GM21529 (cell line): ENCODE measurements at regions not wholly inside any gene's neighbourhood (a gene's known extent, or its start where the extent isn't known, plus 50 kb on each side); places are given as distances from the start of the nearest gene placed in this dataset.

Source experiments
- ATAC-seq: cut with Tn5 transposase; IDR thresholded peaks from one replicate; pipeline ENCODE4 v1.9.1; 2021; ENCODE audit not compliant: unreplicated experiment

GRCh38 chr18:45373286-45373880 is 241.9 kb upstream of the SLC14A2 start:
- ATAC-seq, result no peak

DNA sequence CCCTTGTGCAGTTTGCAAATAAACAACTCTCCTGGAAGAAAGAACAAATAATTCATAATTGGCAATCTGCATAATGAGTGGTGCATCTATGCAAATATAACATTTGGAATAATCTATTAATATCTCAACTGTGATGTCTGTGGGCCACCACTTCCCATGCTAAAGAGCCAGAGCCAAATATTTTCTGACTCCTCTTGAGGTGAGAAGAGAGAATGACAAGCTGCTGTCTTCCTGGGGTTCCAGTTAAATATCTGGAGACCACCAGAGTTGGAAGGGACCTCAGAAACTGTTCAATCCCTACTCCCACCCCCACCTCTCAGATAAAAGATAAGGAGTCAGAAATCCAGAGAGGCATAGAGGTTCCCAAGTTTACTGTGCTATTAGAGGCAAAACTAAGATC is 241.0 kb upstream of the SLC14A2 start:
- ATAC-seq, result no peak

DNA sequence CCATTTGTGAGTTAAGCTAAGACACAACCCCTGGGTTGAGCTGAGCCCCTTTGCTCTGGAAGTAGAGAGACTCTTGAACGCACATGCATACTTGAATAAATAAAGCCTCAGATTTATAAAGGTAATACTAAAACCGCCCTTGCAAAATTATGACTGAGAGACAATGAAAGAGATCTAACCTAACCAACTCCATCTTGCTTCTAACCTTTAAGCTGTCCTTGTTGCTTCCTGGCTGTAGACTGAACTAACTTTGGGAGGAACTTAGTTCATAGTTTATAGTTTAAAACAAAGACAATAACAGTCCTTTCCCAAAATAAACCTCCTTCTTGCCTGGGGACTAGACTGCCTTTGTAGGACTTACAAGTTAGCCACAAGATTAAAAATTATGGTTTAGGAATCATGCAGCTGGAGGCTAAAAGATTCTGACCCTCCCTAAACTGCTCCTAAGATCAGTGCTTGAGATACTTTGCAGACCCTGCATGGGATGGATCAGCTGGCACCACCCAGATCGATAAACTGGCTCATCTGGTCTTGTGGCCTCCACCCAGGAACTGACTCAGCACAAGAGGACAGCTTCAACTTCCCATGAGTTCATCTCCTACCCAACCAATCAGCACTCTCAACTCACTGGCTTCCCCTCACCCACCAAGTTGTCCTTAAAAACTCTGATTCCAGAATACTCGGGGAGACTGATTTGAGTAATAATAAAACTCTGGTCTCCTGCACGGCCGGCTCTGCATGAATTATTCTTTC is 240.2 kb upstream of the SLC14A2 start:
- no peak for ATAC-seq

- no peak for ATAC-seq
These were observed 239.1 kb upstream of the SLC14A2 start for GRCh38 chr18:45376193-45376592.

DNA sequence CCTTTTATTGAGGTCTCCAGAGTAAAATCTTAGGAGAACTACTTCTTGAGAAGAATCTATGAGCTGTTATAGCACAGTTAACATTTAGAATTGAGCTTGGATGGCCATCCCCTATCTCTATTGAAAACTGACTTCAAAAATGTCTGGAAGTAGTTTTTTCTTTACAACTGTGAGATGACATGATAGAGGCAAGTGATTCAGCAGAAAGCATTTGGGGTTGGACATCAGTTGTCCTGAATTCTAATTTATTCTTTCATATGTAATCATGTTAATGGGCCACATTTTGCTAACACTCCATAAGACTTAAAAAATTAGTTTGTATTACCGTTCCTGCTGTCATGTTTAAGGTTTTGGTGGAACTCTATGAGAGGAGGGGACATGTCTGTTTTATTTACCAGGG is 237.0 kb upstream of the SLC14A2 start:
- ATAC-seq, result no peak

GRCh38 chr18:45378933-45379332 is 236.3 kb upstream of the SLC14A2 start:
- no peak for ATAC-seq

- ATAC-seq, result peak; percentile 72
These were observed 235.4 kb upstream of the SLC14A2 start for GRCh38 chr18:45379903-45380302.

GRCh38 chr18:45381282-45381681 is 234.0 kb upstream of the SLC14A2 start:
- ATAC-seq, result no peak

GRCh38 chr18:45383228-45383627 is 232.0 kb upstream of the SLC14A2 start:
- no peak for ATAC-seq

- peak; percentile 60 for ATAC-seq
These were observed 230.9 kb upstream of the SLC14A2 start for GRCh38 chr18:45384137-45384961.

GRCh38 chr18:45384962-45385315 is 230.3 kb upstream of the SLC14A2 start:
- ATAC-seq, result no peak

GRCh38 chr18:45386041-45386655 is 229.1 kb upstream of the SLC14A2 start:
- no peak for ATAC-seq

- no peak for ATAC-seq
These were observed 228.0 kb upstream of the SLC14A2 start for GRCh38 chr18:45387229-45387628.

DNA sequence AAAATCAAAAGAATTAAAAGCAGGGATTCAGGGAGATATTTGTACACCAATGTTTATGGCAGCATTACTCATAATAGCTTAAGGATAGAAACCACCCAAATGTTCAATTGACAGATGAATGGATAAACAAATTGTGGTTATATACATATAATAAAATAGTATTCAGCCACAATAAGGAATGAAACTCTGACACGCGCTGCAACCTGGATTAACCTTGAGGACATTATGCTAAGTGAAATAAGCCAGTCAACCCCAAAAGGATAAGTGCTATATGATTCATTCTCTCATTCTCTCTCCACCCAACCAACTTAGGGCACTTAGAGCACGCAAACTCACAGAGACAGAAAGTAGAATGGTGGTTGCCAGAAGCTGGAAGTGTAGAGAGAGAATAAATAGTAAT is 216.8 kb upstream of the SLC14A2 start:
- ATAC-seq, result no peak

GRCh38 chr18:45399146-45399545 is 216.1 kb upstream of the SLC14A2 start:
- ATAC-seq, result no peak

DNA sequence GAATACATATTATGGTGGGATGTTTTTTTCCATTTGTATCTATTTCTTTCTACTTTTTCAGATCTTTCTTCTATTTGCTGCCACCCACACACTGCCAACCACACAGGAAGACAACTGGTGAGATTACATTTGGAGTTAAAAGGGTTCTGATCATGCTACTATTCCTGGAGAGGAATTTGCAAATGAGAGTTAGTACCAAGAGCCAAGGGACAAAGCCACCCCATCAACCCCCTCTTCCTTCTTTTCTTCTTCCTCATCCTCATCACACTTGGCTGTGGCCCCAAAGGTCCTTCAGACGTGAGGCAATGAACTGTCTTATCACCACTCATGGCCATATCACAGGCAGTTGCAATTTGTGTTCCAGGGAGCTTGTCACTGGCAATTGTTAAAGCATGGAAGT is 215.6 kb upstream of the SLC14A2 start:
- ATAC-seq, result no peak

DNA sequence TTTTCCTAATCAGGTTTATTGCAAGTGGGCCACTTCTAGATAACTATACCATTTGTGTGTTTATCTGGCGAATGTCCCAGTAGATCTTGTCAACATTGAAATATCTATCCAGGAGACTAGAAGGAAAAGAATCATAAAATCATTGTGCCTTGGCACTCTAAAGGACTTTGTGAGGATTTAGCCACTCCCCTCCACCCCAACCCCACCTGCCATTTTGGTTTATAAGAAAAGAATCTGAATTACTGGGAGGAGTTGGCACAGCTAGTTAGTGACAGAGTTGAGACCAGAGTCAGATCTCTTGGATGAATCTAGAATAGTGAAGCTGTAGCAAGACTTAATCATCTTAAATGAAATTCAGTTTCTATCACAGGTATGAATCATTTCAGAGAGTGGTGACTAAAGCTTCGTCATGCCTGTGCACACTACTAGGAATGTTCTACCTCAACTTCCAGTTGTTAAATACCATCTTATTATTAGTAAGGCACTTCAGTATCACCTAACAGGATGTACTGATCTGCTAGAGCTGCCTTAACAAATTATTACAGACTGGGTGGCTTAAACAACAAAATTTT is 212.7 kb upstream of the SLC14A2 start:
- no peak for ATAC-seq

DNA sequence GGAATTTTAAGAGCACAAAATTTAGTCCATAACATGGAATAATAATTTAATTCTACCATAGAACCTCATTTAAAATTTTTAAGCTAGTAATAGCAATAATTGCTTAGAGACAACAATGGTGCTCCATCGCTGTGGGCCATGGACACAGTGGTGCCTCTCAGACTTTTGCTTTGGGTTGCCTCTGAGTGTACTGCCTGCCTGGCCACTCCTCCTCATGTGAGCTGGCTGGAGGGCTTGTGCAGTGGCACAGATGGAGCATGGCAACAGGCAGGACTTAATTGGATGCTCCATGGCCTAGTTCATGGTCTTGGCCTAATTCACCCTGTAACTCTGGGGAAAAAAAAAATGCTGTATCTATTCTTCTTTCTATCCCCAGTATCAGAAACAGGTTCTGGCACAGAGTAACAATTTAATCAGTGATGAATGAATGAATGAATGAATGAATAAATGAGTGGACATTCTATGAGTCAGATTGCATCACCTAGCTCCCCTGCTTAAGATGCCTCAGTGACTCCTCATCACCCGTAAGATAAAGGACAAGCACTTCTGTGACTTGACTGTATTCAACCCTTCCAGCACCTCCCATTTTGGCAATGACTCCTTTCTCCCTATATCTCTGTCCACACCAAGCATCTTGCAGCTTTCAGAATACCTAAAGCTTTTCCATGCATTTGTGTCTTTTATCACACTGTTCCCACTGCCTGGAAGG is 211.8 kb upstream of the SLC14A2 start:
- no peak for ATAC-seq

- no peak for ATAC-seq
These were observed 207.1 kb upstream of the SLC14A2 start for GRCh38 chr18:45408218-45408617.

GRCh38 chr18:45409971-45410370 is 205.3 kb upstream of the SLC14A2 start:
- ATAC-seq, result no peak

DNA sequence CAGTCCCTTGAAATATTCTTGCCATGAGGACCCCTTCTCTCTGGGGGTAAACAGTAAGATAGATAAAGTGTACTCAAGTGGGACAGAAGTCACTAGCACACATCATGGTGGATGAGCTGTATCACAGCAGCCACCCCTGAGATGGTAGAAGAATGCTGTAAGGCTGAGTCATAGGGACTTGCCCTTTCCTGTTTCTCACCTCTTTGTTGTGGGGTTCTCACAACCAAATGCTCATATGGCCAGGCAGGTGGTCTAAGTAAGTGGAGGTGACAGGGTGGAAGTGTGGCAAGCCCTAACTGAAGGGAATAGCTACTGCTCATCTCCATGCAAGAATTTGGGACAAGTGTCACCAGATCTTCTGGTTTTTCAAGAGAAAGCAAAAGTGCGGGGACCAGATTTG is 202.7 kb upstream of the SLC14A2 start:
- no peak for ATAC-seq
